Astrocyte (in vitro differentiated cells and primary cell): ENCODE measurements at regions not wholly inside any gene's neighbourhood (a gene's known extent, or its start where the extent isn't known, plus 50 kb on each side); places are given as distances from the start of the nearest gene placed in this dataset.

Experiments
- DNase-seq: peaks from one replicate; pipeline ENCODE4 v3.0.0-alpha.2; 2010; ENCODE audit warnings: low read depth
- FAIRE-seq: peaks from 2 replicates; lab custom pipeline; 2011; peaks lifted over from hg19 to GRCh38; lab: Jason Lieb, UNC
- H2AFZ ChIP-seq: 2 replicates; pipeline ENCODE4 v1.6.0; 2012; ENCODE audit warnings: low read depth, low read length, inconsistent platforms
- H3K27ac ChIP-seq: 2 replicates; pipeline ENCODE4 v1.5.1; 2011; ENCODE audit warnings: low read depth, low read length, inconsistent platforms
- H3K27me3 ChIP-seq: 2 replicates; pipeline ENCODE4 v1.6.0; 2011; ENCODE audit warnings: low read length, inconsistent platforms; ENCODE audit not compliant: insufficient read depth
- H3K36me3 ChIP-seq: 2 replicates; pipeline ENCODE4 v1.5.1; 2011; ENCODE audit warnings: low read length, inconsistent platforms; ENCODE audit not compliant: insufficient read depth
- H3K4me1 ChIP-seq: 2 replicates; pipeline ENCODE4 v1.5.1; 2011; ENCODE audit warnings: low read length, inconsistent platforms; ENCODE audit not compliant: insufficient read depth
- H3K4me2 ChIP-seq: 2 replicates; pipeline ENCODE4 v1.6.0; 2012; ENCODE audit warnings: low read length, inconsistent platforms
- H3K4me3 ChIP-seq: 2 replicates; pipeline ENCODE4 v1.5.1; 2011; ENCODE audit warnings: low read depth, mild to moderate bottlenecking, low read length, inconsistent platforms; ENCODE audit not compliant: insufficient read depth
- H3K79me2 ChIP-seq: 2 replicates; pipeline ENCODE4 v1.6.0; 2012; ENCODE audit warnings: mild to moderate bottlenecking, low read length, inconsistent platforms; ENCODE audit not compliant: insufficient read depth
- H3K9ac ChIP-seq: 2 replicates; pipeline ENCODE4 v1.6.0; 2012; ENCODE audit warnings: mild to moderate bottlenecking, low read length, inconsistent platforms
- H3K9me3 ChIP-seq: 2 replicates; pipeline ENCODE4 v1.5.1; 2012; ENCODE audit warnings: low read depth, mild to moderate bottlenecking, low read length, inconsistent platforms; ENCODE audit not compliant: insufficient read depth
- H4K20me1 ChIP-seq: 2 replicates; pipeline ENCODE4 v1.6.0; 2012; ENCODE audit warnings: low read length, inconsistent platforms; ENCODE audit not compliant: insufficient read depth
- H3K27ac Mint-ChIP-seq: one replicate; pipeline ENCODE4 v1.8.0; 2021; ENCODE audit warnings: mild to moderate bottlenecking, mixed read lengths; ENCODE audit not compliant: unreplicated experiment
- H3K27me3 Mint-ChIP-seq: one replicate; pipeline ENCODE4 v1.8.0; 2021; ENCODE audit warnings: low read depth, mixed read lengths; ENCODE audit not compliant: unreplicated experiment
- H3K36me3 Mint-ChIP-seq: one replicate; pipeline ENCODE4 v1.8.0; 2021; ENCODE audit warnings: low read depth, mixed read lengths; ENCODE audit not compliant: unreplicated experiment
- H3K4me1 Mint-ChIP-seq: one replicate; pipeline ENCODE4 v1.8.0; 2021; ENCODE audit warnings: low read depth, mixed read lengths; ENCODE audit not compliant: unreplicated experiment
- H3K4me3 Mint-ChIP-seq: one replicate; pipeline ENCODE4 v1.8.0; 2021; ENCODE audit warnings: mild to moderate bottlenecking, moderate library complexity, mixed read lengths; ENCODE audit not compliant: unreplicated experiment
- H3K9me3 Mint-ChIP-seq: one replicate; pipeline ENCODE4 v1.8.0; 2021; ENCODE audit warnings: mild to moderate bottlenecking, mixed read lengths; ENCODE audit not compliant: unreplicated experiment
- CTCF ChIP-seq: IDR thresholded peaks from 2 replicates; pipeline ENCODE4 v1.5.1; 2011; ENCODE audit warnings: low read depth, mild to moderate bottlenecking, inconsistent platforms, low read length, moderate library complexity; ENCODE audit not compliant: insufficient read depth
- EZH2 ChIP-seq: IDR thresholded peaks from 2 replicates; pipeline ENCODE4 v1.6.1; 2012; ENCODE audit warnings: mild to moderate bottlenecking, low read length, inconsistent platforms; ENCODE audit not compliant: insufficient read depth

DNA sequence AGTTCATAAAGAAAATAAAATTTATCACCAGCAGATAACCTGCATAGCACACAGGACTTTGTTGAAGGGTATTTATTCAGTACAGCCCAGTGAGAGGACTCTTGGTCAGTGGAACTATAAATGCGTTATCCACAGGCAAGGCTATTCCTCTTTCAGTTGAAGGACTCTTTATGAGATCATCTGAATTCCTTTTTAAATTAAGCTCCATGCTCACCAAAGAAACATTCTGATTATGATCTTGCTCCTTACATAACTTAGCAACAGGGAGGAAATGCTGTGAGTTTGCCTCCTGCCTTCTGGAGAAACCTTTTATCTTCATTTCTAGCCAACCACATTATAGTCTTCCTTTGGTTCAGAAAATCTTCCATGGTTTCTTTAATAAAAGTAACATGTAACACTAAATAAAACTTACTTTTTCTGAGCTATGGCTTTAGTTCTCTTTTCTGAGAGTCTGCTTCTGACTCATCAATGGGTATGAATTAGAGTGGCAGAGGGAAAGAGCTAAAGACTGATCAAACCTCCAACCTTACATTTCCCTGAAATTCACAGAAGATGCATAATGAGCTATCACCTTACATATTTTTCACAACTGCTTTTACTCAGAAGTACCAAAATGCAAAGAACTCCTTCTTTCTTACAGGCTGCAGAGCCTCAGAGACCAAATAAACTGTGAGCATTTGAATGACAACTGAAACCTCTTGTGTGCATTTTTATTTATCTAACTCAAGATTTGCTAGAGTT, 267.2 kb downstream of the ADGRG6 start:
- Histone ChIP-seq H2AFZ (no peak overlapping the region), H3K27ac (peak overlapping the region; percentile 88), H3K36me3 (no peaks in the 10 kb centered on the region), H3K9me3 (peaks cover 5% of the 10 kb centered on the region), H3K9ac (peak overlapping the region; percentile 71), H3K27me3 (no peaks in the 10 kb centered on the region), H3K79me2 (no peaks in the 10 kb centered on the region), H4K20me1 (no peaks in the 10 kb centered on the region), H3K4me2 (peak overlapping the region; percentile 67), H3K4me3 (peak overlapping the region; percentile 3), H3K4me1 (peaks cover 28% of the 10 kb centered on the region)
- Mint-ChIP-seq H3K4me1 (peaks cover 41% of the 10 kb centered on the region), H3K27ac (peak overlapping the region; percentile 97), H3K9me3 (peaks cover 2% of the 10 kb centered on the region), H3K36me3 (peaks cover 2% of the 10 kb centered on the region), H3K27me3 (no peaks in the 10 kb centered on the region), H3K4me3 (no peak overlapping the region)
- DNase-seq (peak; percentile 90), FAIRE-seq (peak; percentile 87)
- no peak for TF ChIP-seq CTCF
- no peak for TF ChIP-seq EZH2

- FAIRE-seq (no peak), DNase-seq (peak; percentile 48)
- Histone ChIP-seq H3K9me3 (peaks cover 7% of the 10 kb centered on the region), H3K27me3 (no peaks in the 10 kb centered on the region), H3K4me3 (no peak overlapping the region), H3K79me2 (no peaks in the 10 kb centered on the region), H3K4me2 (peak overlapping the region; percentile 67), H4K20me1 (no peaks in the 10 kb centered on the region), H3K27ac (peak overlapping the region; percentile 88), H2AFZ (peak overlapping the region; percentile 23), H3K4me1 (peaks cover 28% of the 10 kb centered on the region), H3K9ac (peak overlapping the region; percentile 71), H3K36me3 (no peaks in the 10 kb centered on the region)
- H3K27ac Mint-ChIP-seq: peak overlapping the region; percentile 97
- H3K4me3 Mint-ChIP-seq: peak overlapping the region; percentile 23
- TF ChIP-seq CTCF: no peak
- no peak for TF ChIP-seq EZH2
- peaks cover 5% of the 10 kb centered on the region for H3K9me3 Mint-ChIP-seq
- peaks cover 2% of the 10 kb centered on the region for H3K36me3 Mint-ChIP-seq
- no peaks in the 10 kb centered on the region for H3K27me3 Mint-ChIP-seq
- peaks cover 41% of the 10 kb centered on the region for H3K4me1 Mint-ChIP-seq
These were observed 267.9 kb downstream of the ADGRG6 start for GRCh38 chr6:142569676-142570075.

DNA sequence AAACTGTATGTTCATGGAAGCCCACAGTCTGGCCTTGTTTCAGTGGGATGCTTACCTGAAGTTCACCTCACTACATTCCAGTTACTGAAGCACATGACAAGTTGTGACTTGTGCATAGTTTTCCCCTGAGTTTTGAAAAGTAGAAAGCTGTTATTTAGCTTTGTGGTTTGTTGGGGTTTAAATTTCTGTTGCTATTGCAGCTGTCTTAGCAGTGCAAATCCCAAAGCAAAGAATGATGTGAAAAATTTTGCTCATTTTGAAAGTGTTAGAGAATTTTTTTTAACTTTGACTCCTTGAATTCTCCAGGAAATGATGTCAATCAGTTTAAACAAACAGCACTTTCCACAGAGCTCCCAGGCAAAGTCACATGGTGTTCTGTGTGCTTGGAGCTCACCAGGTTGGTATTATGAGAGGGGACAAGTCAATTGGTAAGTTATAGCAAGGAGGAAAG, 268.4 kb downstream of the ADGRG6 start:
- Mint-ChIP-seq H3K36me3 (peaks cover 2% of the 10 kb centered on the region), H3K4me1 (peaks cover 41% of the 10 kb centered on the region), H3K4me3 (no peak overlapping the region), H3K27ac (peak overlapping the region; percentile 97), H3K27me3 (no peaks in the 10 kb centered on the region), H3K9me3 (peaks cover 8% of the 10 kb centered on the region)
- Histone ChIP-seq H3K9ac (peak overlapping the region; percentile 71), H3K79me2 (no peaks in the 10 kb centered on the region), H2AFZ (no peak overlapping the region), H4K20me1 (no peaks in the 10 kb centered on the region), H3K4me3 (no peak overlapping the region), H3K9me3 (peaks cover 7% of the 10 kb centered on the region), H3K36me3 (no peaks in the 10 kb centered on the region), H3K4me1 (peaks cover 28% of the 10 kb centered on the region), H3K27ac (peak overlapping the region; percentile 88), H3K4me2 (peak overlapping the region; percentile 67), H3K27me3 (no peaks in the 10 kb centered on the region)
- DNase-seq: peak; percentile 88
- FAIRE-seq: no peak
- no peak for TF ChIP-seq EZH2
- TF ChIP-seq CTCF: no peak
